GM23338 (cell line): ENCODE measurements at regions not wholly inside any gene's neighbourhood (a gene's known extent, or its start where the extent isn't known, plus 50 kb on each side); places are given as distances from the start of the nearest gene placed in this dataset.

Experiments
- CREB1 ChIP-seq: fragments of 250-450 bp; sonication (Bioruptor Pico); IDR thresholded peaks from 2 replicates; pipeline ENCODE4 v1.5.0; 2020; ENCODE audit warnings: low read depth, mild to moderate bottlenecking, moderate library complexity
- CTCF ChIP-seq, 2 experiments: fragments of 200-600 bp in 1 of 2; sonication (generic) in 1 of 2; conservative IDR thresholded peaks; 2 replicates each; pipeline versions ENCODE4 v1.5.1 to v1.6.1; 2016 to 2017; ENCODE audit warnings: antibody characterized with exemption in 2 of 2, low read depth in 2 of 2, mild to moderate bottlenecking in 2 of 2, moderate library complexity in 1 of 2
- EZH2 ChIP-seq: fragments of 200-600 bp; sonication (generic); IDR thresholded peaks from one replicate; pipeline ENCODE4 v1.8.0; 2017; ENCODE audit warnings: antibody characterized with exemption, mild to moderate bottlenecking, low read depth; ENCODE audit not compliant: unreplicated experiment
- EZH2phosphoT487 ChIP-seq: fragments of 200-600 bp; sonication (generic); IDR thresholded peaks from one replicate; pipeline ENCODE4 v1.8.1; 2018; ENCODE audit warnings: antibody characterized with exemption; ENCODE audit not compliant: unreplicated experiment
- REST ChIP-seq: IDR thresholded peaks from one replicate; pipeline ENCODE4 v1.6.1; 2018; ENCODE audit warnings: antibody characterized with exemption; ENCODE audit not compliant: unreplicated experiment

- TF ChIP-seq CTCF (conservative IDR thresholded peaks at IDR 0.05; ENCODE audit: low read depth in 2 of 2), result no peak
- TF ChIP-seq EZH2phosphoT487, result no peak
- no peak for TF ChIP-seq REST
- no peak for TF ChIP-seq EZH2
- TF ChIP-seq CREB1, result no peak
Observed at GRCh38 chr5:38714703-38715355, 131.0 kb upstream of the OSMR start.
